Neural progenitor cell (in vitro differentiated cells): ENCODE measurements at regions not wholly inside any gene's neighbourhood (a gene's known extent, or its start where the extent isn't known, plus 50 kb on each side); places are given as distances from the start of the nearest gene placed in this dataset.

Experiments used
- DNase-seq: peaks from one replicate; pipeline ENCODE4 v3.0.0-alpha.2; 2016; ENCODE audit warnings: low spot score
- H2AFZ ChIP-seq: fragments of 200-600 bp; sonication (generic); replicated peaks from 2 replicates; pipeline ENCODE4 v1.6.1; 2016; ENCODE audit warnings: antibody characterized with exemption
- H3F3A ChIP-seq: fragments of 200-600 bp; sonication (generic); 2 replicates; pipeline ENCODE4 v1.6.1; 2016; ENCODE audit warnings: antibody characterized with exemption, low read depth
- H3K27ac ChIP-seq: fragments of 200-600 bp; sonication (generic); 2 replicates; pipeline ENCODE4 v1.5.1; 2016; ENCODE audit warnings: mild to moderate bottlenecking
- H3K27me3 ChIP-seq: fragments of 200-600 bp; sonication (generic); 2 replicates; pipeline ENCODE4 v1.6.1; 2016; ENCODE audit warnings: mild to moderate bottlenecking, moderate library complexity
- H3K36me3 ChIP-seq: fragments of 200-600 bp; sonication (generic); 2 replicates; pipeline ENCODE4 v1.5.1; 2016
- H3K4me1 ChIP-seq: fragments of 200-600 bp; sonication (generic); 2 replicates; pipeline ENCODE4 v1.6.1; 2016; ENCODE audit warnings: mixed run types
- H3K4me2 ChIP-seq: fragments of 200-600 bp; sonication (generic); 2 replicates; pipeline ENCODE4 v1.6.1; 2016
- H3K4me3 ChIP-seq: fragments of 200-600 bp; sonication (generic); 2 replicates; pipeline ENCODE4 v1.5.1; 2016
- H3K79me2 ChIP-seq: fragments of 200-600 bp; sonication (generic); 2 replicates; pipeline ENCODE4 v1.6.1; 2016; ENCODE audit warnings: low read depth
- H3K9ac ChIP-seq: fragments of 200-600 bp; sonication (generic); 2 replicates; pipeline ENCODE4 v1.6.1; 2016
- H3K9me3 ChIP-seq: fragments of 200-600 bp; sonication (generic); 2 replicates; pipeline ENCODE4 v1.5.1; 2016; ENCODE audit warnings: low read depth
- H4K20me1 ChIP-seq: fragments of 200-600 bp; sonication (generic); 2 replicates; pipeline ENCODE4 v1.6.1; 2016; ENCODE audit warnings: low read depth
- H3K27ac Mint-ChIP-seq: 3 replicates; pipeline ENCODE4 v1.8.0; 2021; ENCODE audit warnings: mixed read lengths
- H3K27me3 Mint-ChIP-seq: 2 replicates; pipeline ENCODE4 v1.8.0; 2022; ENCODE audit warnings: low read depth, mild to moderate bottlenecking, inconsistent platforms, moderate library complexity, mixed read lengths; ENCODE audit not compliant: insufficient read depth
- H3K36me3 Mint-ChIP-seq: 3 replicates; pipeline ENCODE4 v1.8.0; 2021; ENCODE audit warnings: mixed read lengths
- H3K4me1 Mint-ChIP-seq: 3 replicates; pipeline ENCODE4 v1.8.0; 2021; ENCODE audit warnings: mixed read lengths
- H3K4me3 Mint-ChIP-seq: 3 replicates; pipeline ENCODE4 v1.8.0; 2021; ENCODE audit warnings: mild to moderate bottlenecking, moderate library complexity, mixed read lengths
- H3K9me3 Mint-ChIP-seq: 3 replicates; pipeline ENCODE4 v1.8.0; 2020; ENCODE audit warnings: mixed read lengths
- CTCF ChIP-seq: fragments of 200-600 bp; sonication (generic); IDR thresholded peaks from 2 replicates; pipeline ENCODE4 v1.5.1; 2017; ENCODE audit warnings: antibody characterized with exemption, mild to moderate bottlenecking
- EZH2 ChIP-seq: fragments of 200-600 bp; sonication (generic); IDR thresholded peaks from 2 replicates; pipeline ENCODE4 v1.6.1; 2017; ENCODE audit warnings: antibody characterized with exemption, mild to moderate bottlenecking, moderate library complexity
- EZH2phosphoT487 ChIP-seq: fragments of 200-600 bp; sonication (generic); IDR thresholded peaks from 2 replicates; pipeline ENCODE4 v1.6.1; 2017; ENCODE audit warnings: antibody characterized with exemption

DNA sequence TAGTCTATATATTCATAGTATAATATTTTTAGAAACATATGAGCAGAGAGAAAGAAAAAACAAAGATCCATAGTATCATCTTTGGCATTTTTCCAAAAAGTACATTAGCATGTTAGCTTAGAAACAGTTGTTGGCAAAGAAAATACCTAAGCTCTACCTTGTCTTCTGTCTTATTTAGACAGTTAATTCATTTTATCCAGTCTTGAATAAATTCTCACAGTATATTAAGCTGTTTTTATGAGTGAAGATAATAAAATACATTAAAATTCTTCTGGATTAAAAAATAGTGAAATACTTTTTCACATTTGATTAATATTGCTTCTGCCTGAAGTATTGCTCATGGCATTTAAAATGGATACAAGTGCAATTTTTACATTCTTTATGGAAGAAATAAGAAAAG, 145.2 kb downstream of the ZIC1 start:
- H3K9me3 Mint-ChIP-seq, result no peaks in the 10 kb centered on the region
- Histone ChIP-seq H3K4me1 (no peaks in the 10 kb centered on the region), H3K4me3 (no peak overlapping the region), H3K9ac (no peak overlapping the region), H3K27ac (no peak overlapping the region), H3K36me3 (no peaks in the 10 kb centered on the region), H3K27me3 (no peaks in the 10 kb centered on the region), H3K4me2 (no peak overlapping the region), H4K20me1 (no peaks in the 10 kb centered on the region), H3K9me3 (no peaks in the 10 kb centered on the region), H3F3A (no peaks in the 10 kb centered on the region), H3K79me2 (no peaks in the 10 kb centered on the region), H2AFZ (no peak overlapping the region)
- DNase-seq, result no peak
- H3K36me3 Mint-ChIP-seq, result peaks cover 2% of the 10 kb centered on the region
- no peak overlapping the region for H3K27ac Mint-ChIP-seq
- TF ChIP-seq CTCF (no peak), EZH2phosphoT487 (no peak)
- no peaks in the 10 kb centered on the region for H3K27me3 Mint-ChIP-seq
- no peak overlapping the region for H3K4me3 Mint-ChIP-seq
- H3K4me1 Mint-ChIP-seq, result peaks cover 7% of the 10 kb centered on the region

DNA sequence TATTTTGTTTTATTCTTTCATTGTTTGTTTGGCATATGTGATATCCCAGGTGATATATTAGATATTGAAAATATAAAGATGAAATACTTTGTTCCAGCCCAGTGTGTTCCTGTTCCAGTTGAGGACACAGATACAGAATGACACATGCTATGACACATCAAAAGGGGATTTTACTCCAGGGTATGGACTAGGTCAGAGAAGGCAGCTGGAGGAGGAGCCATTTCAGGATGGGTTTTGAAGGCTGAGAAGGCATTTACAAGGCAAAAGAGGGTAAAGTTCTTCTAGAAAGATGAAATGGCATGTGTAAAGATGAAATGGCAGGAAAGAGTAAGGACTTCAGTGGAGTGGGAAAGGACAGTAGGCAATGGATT, 163.8 kb downstream of the ZIC1 start:
- H3F3A ChIP-seq, result no peaks in the 10 kb centered on the region
- H3K4me2 ChIP-seq, result no peak overlapping the region
- no peaks in the 10 kb centered on the region for H3K4me1 ChIP-seq
- H3K36me3 Mint-ChIP-seq, result peaks cover 6% of the 10 kb centered on the region
- no peaks in the 10 kb centered on the region for H3K9me3 ChIP-seq
- no peak overlapping the region for H3K27ac ChIP-seq
- H4K20me1 ChIP-seq, result no peaks in the 10 kb centered on the region
- H3K27me3 Mint-ChIP-seq, result no peaks in the 10 kb centered on the region
- H3K4me3 Mint-ChIP-seq, result no peak overlapping the region
- no peaks in the 10 kb centered on the region for H3K79me2 ChIP-seq
- no peak overlapping the region for H3K27ac Mint-ChIP-seq
- no peaks in the 10 kb centered on the region for H3K4me1 Mint-ChIP-seq
- no peaks in the 10 kb centered on the region for H3K36me3 ChIP-seq
- no peak overlapping the region for H2AFZ ChIP-seq
- no peaks in the 10 kb centered on the region for H3K27me3 ChIP-seq
- H3K4me3 ChIP-seq, result no peak overlapping the region
- peaks cover 7% of the 10 kb centered on the region for H3K9me3 Mint-ChIP-seq
- TF ChIP-seq EZH2phosphoT487 (no peak), EZH2 (no peak), CTCF (no peak)
- DNase-seq, result no peak
- H3K9ac ChIP-seq, result no peak overlapping the region

- Mint-ChIP-seq H3K9me3 (peaks cover 4% of the 10 kb centered on the region), H3K36me3 (peaks cover 3% of the 10 kb centered on the region), H3K4me3 (no peak overlapping the region), H3K4me1 (no peaks in the 10 kb centered on the region), H3K27me3 (no peaks in the 10 kb centered on the region), H3K27ac (no peak overlapping the region)
- no peaks in the 10 kb centered on the region for H3K79me2 ChIP-seq
- no peaks in the 10 kb centered on the region for H3F3A ChIP-seq
- no peaks in the 10 kb centered on the region for H3K9me3 ChIP-seq
- no peaks in the 10 kb centered on the region for H3K36me3 ChIP-seq
- H3K9ac ChIP-seq, result no peak overlapping the region
- TF ChIP-seq CTCF, result no peak
- TF ChIP-seq EZH2phosphoT487, result no peak
- no peak for TF ChIP-seq EZH2
- no peak overlapping the region for H3K27ac ChIP-seq
- no peaks in the 10 kb centered on the region for H4K20me1 ChIP-seq
- DNase-seq, result no peak
- no peak overlapping the region for H3K4me2 ChIP-seq
- no peak overlapping the region for H3K4me3 ChIP-seq
- H2AFZ ChIP-seq, result no peak overlapping the region
- no peaks in the 10 kb centered on the region for H3K4me1 ChIP-seq
- H3K27me3 ChIP-seq, result no peaks in the 10 kb centered on the region
Measured at GRCh38 chr3:147574621-147575020, 165.5 kb downstream of the ZIC1 start.

- Histone ChIP-seq H3K4me1 (no peaks in the 10 kb centered on the region), H3K27ac (no peak overlapping the region), H3F3A (no peaks in the 10 kb centered on the region), H3K9me3 (no peaks in the 10 kb centered on the region), H3K4me2 (no peak overlapping the region), H4K20me1 (no peaks in the 10 kb centered on the region), H3K79me2 (no peaks in the 10 kb centered on the region), H2AFZ (no peak overlapping the region), H3K9ac (no peak overlapping the region), H3K4me3 (no peak overlapping the region), H3K36me3 (no peaks in the 10 kb centered on the region), H3K27me3 (no peaks in the 10 kb centered on the region)
- H3K9me3 Mint-ChIP-seq, result peaks cover 4% of the 10 kb centered on the region
- H3K27ac Mint-ChIP-seq, result no peak overlapping the region
- DNase-seq, result no peak
- H3K27me3 Mint-ChIP-seq, result no peaks in the 10 kb centered on the region
- H3K36me3 Mint-ChIP-seq, result peaks cover 3% of the 10 kb centered on the region
- TF ChIP-seq EZH2 (no peak), CTCF (no peak)
- no peaks in the 10 kb centered on the region for H3K4me1 Mint-ChIP-seq
- no peak overlapping the region for H3K4me3 Mint-ChIP-seq
Measured at GRCh38 chr3:147575391-147575790, 166.2 kb downstream of the ZIC1 start.
